GM21529 (cell line): ENCODE measurements at regions not wholly inside any gene's neighbourhood (a gene's known extent, or its start where the extent isn't known, plus 50 kb on each side); places are given as distances from the start of the nearest gene placed in this dataset.
"Not testable (repeated sequence)": the region's sequence is repeated elsewhere in the genome, so short reads cannot be mapped to it uniquely, and the experiment has no call there.

Source experiments
- ATAC-seq: cut with Tn5 transposase; IDR thresholded peaks from one replicate; pipeline ENCODE4 v1.9.1; 2021; ENCODE audit not compliant: unreplicated experiment

GRCh38 chr2:150371044-150371818 is 116.2 kb downstream of the RND3 start:
- ATAC-seq: no peak

- ATAC-seq: no peak
Observed at GRCh38 chr2:150370561-150370960, 116.9 kb downstream of the RND3 start.

GRCh38 chr2:150369862-150370261 is 117.6 kb downstream of the RND3 start:
- ATAC-seq: no peak

- no peak for ATAC-seq
Observed at GRCh38 chr2:150358468-150358807, 129.0 kb downstream of the RND3 start.

GRCh38 chr2:150357770-150358467 is 129.5 kb downstream of the RND3 start:
- ATAC-seq: peak; percentile 84

GRCh38 chr2:150355440-150355839 is 132.0 kb downstream of the RND3 start:
- no peak for ATAC-seq

GRCh38 chr2:150353376-150353775 is 134.1 kb downstream of the RND3 start:
- ATAC-seq: no peak

- ATAC-seq: no peak
Observed at GRCh38 chr2:150351922-150352321, 135.5 kb downstream of the RND3 start.

GRCh38 chr2:150350500-150350899 is 137.0 kb downstream of the RND3 start:
- no peak for ATAC-seq

GRCh38 chr2:150346806-150347205 is 140.7 kb downstream of the RND3 start:
- no peak for ATAC-seq

- ATAC-seq: no peak
Observed at GRCh38 chr2:150341982-150342680, 145.3 kb downstream of the RND3 start.

- ATAC-seq: no peak
Observed at GRCh38 chr2:150339951-150340350, 147.5 kb downstream of the RND3 start.

GRCh38 chr2:150339282-150339681 is 148.2 kb downstream of the RND3 start:
- no peak for ATAC-seq

- no peak for ATAC-seq
Observed at GRCh38 chr2:150335596-150335995, 151.9 kb downstream of the RND3 start.

GRCh38 chr2:150332383-150332782 is 155.1 kb downstream of the RND3 start:
- ATAC-seq: no peak

GRCh38 chr2:150327564-150328489 is 159.6 kb downstream of the RND3 start:
- ATAC-seq: no peak

- ATAC-seq: no peak
Observed at GRCh38 chr2:150325656-150326314, 161.7 kb downstream of the RND3 start.

- not testable (repeated sequence) for ATAC-seq
Observed at GRCh38 chr2:150323071-150323470, 164.4 kb downstream of the RND3 start.

- ATAC-seq: no peak
Observed at GRCh38 chr2:150320608-150321007, 166.9 kb downstream of the RND3 start.
